GM21390 (cell line): ENCODE measurements at regions not wholly inside any gene's neighbourhood (a gene's known extent, or its start where the extent isn't known, plus 50 kb on each side); places are given as distances from the start of the nearest gene placed in this dataset.
"Not testable (repeated sequence)": the region's sequence is repeated elsewhere in the genome, so short reads cannot be mapped to it uniquely, and the experiment has no call there.

Experiments
- ATAC-seq: cut with Tn5 transposase; IDR thresholded peaks from one replicate; pipeline ENCODE4 v1.9.1; 2021; ENCODE audit not compliant: unreplicated experiment

DNA sequence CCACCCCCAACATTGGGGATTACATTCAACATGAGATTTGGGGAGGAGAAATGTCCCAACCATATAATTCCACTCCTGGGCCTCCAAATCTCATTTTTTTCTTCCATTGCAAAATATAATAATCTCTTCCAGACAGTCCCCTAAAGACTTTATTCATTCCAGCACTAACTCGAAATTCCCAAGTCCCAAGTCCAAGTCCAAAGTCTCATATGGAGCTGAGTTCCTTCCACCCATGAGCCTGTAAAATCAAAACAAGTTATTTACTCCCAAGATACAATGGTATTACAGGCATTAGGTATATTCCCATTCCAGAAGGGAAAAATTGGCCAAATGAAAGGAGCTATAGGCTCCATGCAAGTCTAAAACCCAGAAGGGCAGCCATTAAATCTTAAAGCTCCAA lies 56.7 kb downstream of the P2RY1 start:
- no peak for ATAC-seq

GRCh38 chr3:152892446-152892845 lies 57.5 kb downstream of the P2RY1 start:
- no peak for ATAC-seq

DNA sequence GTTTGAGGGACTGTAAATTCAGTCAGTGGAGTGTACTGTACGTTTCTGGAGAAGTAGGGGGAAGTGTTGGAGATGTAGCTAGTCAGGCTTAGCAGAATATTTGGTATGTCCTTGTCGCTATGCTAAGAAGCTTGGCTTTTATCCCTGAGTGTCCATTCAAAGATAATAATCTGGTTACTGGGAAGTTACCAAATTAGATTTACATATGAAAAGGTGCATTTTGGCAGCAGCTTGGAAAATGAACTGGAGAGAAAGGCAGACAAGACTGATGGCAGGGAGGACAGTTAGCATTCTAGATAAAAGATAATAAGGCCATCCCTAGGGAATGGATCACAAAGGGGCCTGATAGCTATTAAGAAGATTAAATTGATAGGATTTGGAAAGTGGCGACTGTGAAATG lies 58.7 kb downstream of the P2RY1 start:
- no peak for ATAC-seq

- no peak for ATAC-seq
Observed at GRCh38 chr3:152899306-152899705, 64.4 kb downstream of the P2RY1 start.

GRCh38 chr3:152902141-152902669 lies 67.3 kb downstream of the P2RY1 start:
- no peak for ATAC-seq

- no peak for ATAC-seq
Observed at GRCh38 chr3:152905631-152906030, 70.7 kb downstream of the P2RY1 start.

DNA sequence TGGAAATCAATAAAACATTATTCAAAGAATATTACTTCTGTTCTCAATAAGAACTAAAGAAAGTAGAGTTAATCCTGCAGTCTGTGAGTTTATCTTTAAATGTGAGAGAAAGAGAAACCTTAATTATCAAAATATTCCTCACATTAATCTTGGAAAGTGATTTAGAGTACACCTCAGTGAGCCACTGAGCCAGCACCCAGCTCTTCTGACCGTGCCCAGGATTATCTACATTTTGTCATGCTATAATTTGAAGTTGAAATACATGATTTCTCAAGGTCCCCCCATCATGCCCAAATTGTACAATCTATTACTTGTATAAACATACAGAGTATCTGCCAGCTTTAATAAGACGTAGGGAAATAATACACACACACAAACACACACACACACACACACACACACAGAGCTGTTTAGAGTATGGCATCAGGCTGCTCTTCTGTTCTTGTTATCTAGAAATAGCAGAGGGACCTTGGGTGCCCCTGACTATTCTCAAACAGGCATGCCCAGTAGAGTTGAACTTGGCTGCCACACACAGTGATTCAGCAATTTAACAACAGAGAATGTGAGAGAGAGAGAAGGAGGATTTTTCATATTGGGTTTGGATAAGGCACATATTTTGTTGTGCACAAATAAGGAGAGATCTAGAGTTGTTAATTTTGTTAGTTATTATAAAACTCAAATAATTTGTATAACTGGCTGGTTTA lies 74.4 kb downstream of the P2RY1 start:
- no peak for ATAC-seq

- no peak for ATAC-seq
Observed at GRCh38 chr3:152910211-152910610, 75.3 kb downstream of the P2RY1 start.

GRCh38 chr3:152910966-152911365 lies 76.0 kb downstream of the P2RY1 start:
- no peak for ATAC-seq

- not testable (repeated sequence) for ATAC-seq
Observed at GRCh38 chr3:152914743-152915142, 79.8 kb downstream of the P2RY1 start.

DNA sequence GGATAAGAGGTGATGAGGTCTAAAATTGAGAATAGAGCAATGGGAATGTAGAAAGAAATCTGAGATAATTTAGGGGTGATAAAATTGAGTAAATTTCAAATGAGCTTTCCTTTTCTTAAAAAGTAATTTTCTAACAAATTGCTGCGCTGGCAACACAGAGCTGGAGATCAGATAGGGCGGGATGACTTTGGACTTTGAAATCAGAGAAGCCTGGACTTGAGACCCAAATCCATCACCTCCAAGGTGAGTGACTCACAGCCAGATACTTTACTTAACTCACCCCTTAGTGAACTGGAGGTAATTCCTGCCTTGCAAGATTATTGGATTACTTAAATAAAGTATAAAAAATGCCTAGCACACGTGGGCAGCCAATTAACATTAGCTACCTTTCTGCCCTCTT lies 80.8 kb downstream of the P2RY1 start:
- no peak for ATAC-seq

- ATAC-seq = no peak
Observed at GRCh38 chr3:152916753-152917279, 81.9 kb downstream of the P2RY1 start.

GRCh38 chr3:152921351-152921750 lies 86.4 kb downstream of the P2RY1 start:
- no peak for ATAC-seq

- no peak for ATAC-seq
Observed at GRCh38 chr3:152922554-152922953, 87.6 kb downstream of the P2RY1 start.

DNA sequence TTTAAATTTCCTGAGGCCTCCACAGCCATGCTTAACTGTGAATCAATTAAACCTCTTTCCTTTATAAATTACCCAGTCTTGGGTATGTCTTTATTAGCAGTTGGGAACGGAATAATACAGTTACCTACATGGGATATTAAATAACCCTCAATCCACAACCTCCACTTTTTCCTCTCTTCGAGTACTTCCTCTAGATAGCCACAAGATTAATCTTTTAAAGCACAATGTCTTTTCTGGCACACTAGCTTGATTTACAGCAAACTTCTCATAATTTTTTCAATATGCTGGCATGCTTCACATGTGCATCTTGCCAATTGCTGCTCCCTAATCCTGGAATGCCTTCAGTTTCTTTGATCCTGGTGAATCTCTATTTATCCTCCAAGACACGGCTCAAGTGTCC lies 92.2 kb downstream of the P2RY1 start:
- no peak for ATAC-seq

DNA sequence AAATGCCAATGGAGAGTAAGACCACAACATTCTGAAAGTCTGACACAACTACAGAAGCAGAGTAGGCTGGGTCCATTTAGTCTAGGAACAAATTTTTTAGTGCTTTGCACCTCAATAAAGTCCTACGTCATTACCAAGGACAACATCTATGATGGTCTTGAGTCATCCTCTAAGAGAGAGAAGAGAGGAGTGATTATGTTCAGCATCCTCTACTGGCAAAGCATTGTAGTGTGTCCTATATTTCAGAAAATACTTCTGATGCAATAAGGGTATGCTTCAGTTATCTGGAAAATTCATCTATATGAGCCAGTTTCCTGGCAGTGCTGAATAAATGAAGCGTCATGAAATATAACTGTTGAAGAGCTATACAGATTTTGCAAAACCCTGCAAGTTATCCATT lies 95.6 kb downstream of the P2RY1 start:
- ATAC-seq = no peak

DNA sequence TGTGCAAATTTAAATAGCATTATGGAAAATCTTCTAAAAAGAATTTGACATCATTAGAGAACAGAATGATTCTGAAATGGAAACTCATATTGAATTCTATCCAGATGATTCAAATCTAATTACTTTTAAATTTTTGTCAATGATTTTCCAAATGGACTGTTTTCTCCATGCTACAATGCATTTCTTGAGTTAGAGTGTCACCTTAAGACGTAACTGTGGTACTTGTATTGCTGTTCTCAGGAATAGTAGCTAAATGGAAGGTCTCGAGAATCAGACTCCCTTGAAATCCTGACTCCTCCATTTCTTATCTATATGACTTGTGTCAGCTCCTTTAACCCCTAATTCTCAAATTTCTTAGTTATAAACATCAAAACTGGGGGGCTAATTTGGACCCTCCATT lies 102.3 kb downstream of the P2RY1 start:
- no peak for ATAC-seq

DNA sequence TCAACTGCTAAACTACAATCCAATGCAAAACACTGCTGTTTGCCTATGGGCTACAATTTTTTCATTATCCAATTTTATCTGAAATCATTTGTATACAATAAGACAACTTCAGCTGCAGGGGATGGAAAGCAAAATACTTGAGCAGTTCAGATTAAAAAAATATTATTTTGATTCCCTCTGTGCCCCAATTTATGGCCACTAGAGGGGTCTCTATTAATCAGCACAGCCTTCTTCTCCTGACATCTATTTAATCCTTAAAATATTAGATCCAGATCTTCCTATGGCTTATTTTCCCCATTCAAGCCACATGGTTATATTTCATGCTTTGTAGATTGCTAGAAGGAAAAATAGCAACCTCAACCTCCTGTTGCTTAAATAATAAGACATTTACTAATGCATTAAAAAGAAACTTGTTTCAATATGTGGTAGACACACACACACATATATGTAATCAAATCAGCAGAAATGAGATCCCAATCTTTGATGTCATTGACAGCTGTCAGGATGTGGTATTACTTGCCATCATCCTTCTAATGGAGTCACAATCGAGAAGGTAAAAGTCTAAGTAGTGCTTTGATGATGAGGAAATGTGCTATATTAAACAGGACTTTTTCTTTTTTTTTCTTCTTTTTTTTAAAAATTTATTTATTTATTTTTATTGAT lies 104.2 kb downstream of the P2RY1 start:
- no peak for ATAC-seq

DNA sequence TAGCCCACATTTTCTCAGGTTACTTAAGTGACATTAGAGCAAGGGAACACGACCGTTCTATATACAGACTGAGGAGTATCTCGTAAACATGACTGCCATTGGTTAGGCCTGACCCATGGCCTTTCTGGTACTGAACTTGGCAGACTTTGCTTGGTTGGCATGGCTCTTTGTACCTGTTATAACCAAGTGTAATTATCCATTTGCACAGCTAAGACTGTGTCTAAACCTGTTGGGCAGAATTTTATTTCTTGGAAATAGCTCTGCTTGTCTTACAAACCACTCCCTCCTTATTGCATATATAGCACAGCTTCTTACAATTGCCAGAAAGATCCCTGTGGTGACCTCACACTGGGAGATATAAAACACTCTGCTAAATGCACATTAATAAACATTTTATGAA lies 106.9 kb downstream of the P2RY1 start:
- ATAC-seq = no peak

- ATAC-seq = no peak
Observed at GRCh38 chr3:152942366-152942765, 107.4 kb downstream of the P2RY1 start.

DNA sequence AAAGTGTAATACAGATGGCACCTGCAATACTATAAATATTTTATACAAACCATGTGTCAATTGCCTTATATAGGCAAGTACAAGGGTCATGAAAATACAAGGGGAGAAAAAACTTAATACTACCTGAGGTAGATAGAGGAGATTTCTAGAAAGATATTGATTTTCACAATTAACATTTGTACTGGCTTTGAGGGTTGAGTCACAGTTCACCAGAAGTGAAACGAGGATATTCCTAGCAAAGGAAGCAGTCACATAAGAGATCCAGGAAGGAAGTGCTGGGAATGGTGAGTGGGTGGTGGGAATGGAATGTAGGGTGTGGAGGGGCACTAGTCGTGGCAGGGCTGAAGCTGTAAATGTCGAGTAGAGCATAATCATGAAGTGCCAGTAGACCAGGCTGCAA lies 108.7 kb downstream of the P2RY1 start:
- no peak for ATAC-seq

DNA sequence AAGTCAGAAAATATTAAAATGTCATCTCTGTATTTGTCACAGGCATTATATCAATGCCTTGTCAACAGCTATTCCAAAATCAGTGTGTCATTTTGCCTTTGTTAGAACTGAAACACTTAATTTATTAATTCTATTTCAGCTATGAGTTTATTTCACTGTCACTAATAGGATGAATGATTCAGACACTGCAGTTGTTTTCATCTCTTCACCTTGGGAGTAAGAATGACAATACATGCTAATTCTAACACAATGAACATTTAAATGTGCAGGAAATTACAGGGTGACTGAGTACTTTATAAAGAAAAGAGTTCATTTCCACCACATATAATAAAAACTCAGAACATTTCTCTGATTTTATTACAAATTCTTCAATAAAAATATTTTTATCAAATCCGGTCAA lies 109.7 kb downstream of the P2RY1 start:
- no peak for ATAC-seq
